Heart left ventricle (tissue), 13 donors: ENCODE measurements at regions not wholly inside any gene's neighbourhood (a gene's known extent, or its start where the extent isn't known, plus 50 kb on each side); places are given as distances from the start of the nearest gene placed in this dataset.

ENCODE experiments used
- CTCF ChIP-seq, 12 donors: fragments of 200-600 bp; sonication (generic) in 4 of 12; IDR thresholded peaks; one replicate each; pipeline versions ENCODE4 v1.5.0 to v1.8.0; 2018 to 2022; ENCODE audit warnings: antibody characterized with exemption in 12 of 12, mild to moderate bottlenecking in 5 of 12
- POLR2A ChIP-seq, 2 donors: fragments of 450-650 bp; IDR thresholded peaks; one replicate each; pipeline ENCODE4 v1.6.1; 2017; ENCODE audit warnings: antibody characterized with exemption in 2 of 2, mild to moderate bottlenecking in 2 of 2, moderate library complexity in 2 of 2
- donor health status: ischemic (EF 13 %, LVEDD 7.1; RV severe dilation, severe dysfunction).
- donor health status: DM: no; HTN: yes; CAD: no.
- donor health status: DM: no; HTN: no; CAD: no.
- donor health status: ischemic (EF 25% LVEDD 6.9; RV normal size, moderate dysfunction).
- donor health status: ischemic (EF 25% LVEDD 5.7; RV mildly dilated, moderate dysfunction).
- donor health status: ischemic (EF 35%, LVEDD 5.7; RV mildly dilated, moderate dysfunction).
- donor health status: nonischemic (EF 11% LVEDD 7.7; RV severe dilation, severe dysfunction).
- donor health status: DM: yes; HTN: yes; CAD: no.
- donor health status: PGD.
- donor health status: ischemic (EF 29% LVEDD 5.4; RV normal size, mild dysfunction).
- donor health status: nonischemic (EF 23%, LVEDD 6.1; RV moderate dilation, normal function).

- no peak for TF ChIP-seq CTCF (IDR thresholded peaks at IDR 0.05)
- no peak for TF ChIP-seq POLR2A (IDR thresholded peaks at IDR 0.05)
Measured at GRCh38 chr16:82262244-82262643, 92.2 kb upstream of the MPHOSPH6 start.
